Mesothelial cell of epicardium (in vitro differentiated cells): ENCODE measurements at regions not wholly inside any gene's neighbourhood (a gene's known extent, or its start where the extent isn't known, plus 50 kb on each side); places are given as distances from the start of the nearest gene placed in this dataset.
"Not testable (repeated sequence)": the region's sequence is repeated elsewhere in the genome, so short reads cannot be mapped to it uniquely, and the experiment has no call there.

Experiments used
- DNase-seq, 2 experiments: peaks; one replicate each; pipeline ENCODE4 v3.0.0; 2021; ENCODE audit warnings: low spot score in 2 of 2; ENCODE audit not compliant: unreplicated experiment in 2 of 2
- H3K27ac Mint-ChIP-seq: 2 replicates; pipeline ENCODE4 v1.8.0; 2021; ENCODE audit warnings: mixed read lengths
- H3K27me3 Mint-ChIP-seq: 2 replicates; pipeline ENCODE4 v1.8.0; 2021; ENCODE audit warnings: low read depth, mixed read lengths
- H3K36me3 Mint-ChIP-seq: 2 replicates; pipeline ENCODE4 v1.8.0; 2021; ENCODE audit warnings: mixed read lengths
- H3K4me1 Mint-ChIP-seq: 2 replicates; pipeline ENCODE4 v1.8.0; 2021; ENCODE audit warnings: mixed read lengths
- H3K4me3 Mint-ChIP-seq: 2 replicates; pipeline ENCODE4 v1.8.0; 2021; ENCODE audit warnings: mild to moderate bottlenecking, moderate library complexity, mixed read lengths
- H3K9me3 Mint-ChIP-seq: 2 replicates; pipeline ENCODE4 v1.8.0; 2021; ENCODE audit warnings: mixed read lengths
- CTCF ChIP-seq: fragments of 200-600 bp; sonication (generic); IDR thresholded peaks from one replicate; pipeline ENCODE4 v1.5.0; 2021; ENCODE audit warnings: antibody characterized with exemption; ENCODE audit not compliant: unreplicated experiment

- H3K27me3 Mint-ChIP-seq, H3K4me1 Mint-ChIP-seq, DNase-seq, H3K27ac Mint-ChIP-seq, H3K4me3 Mint-ChIP-seq: not testable (repeated sequence)
- Mint-ChIP-seq H3K36me3 (peaks cover 15% of the 10 kb centered on the region), H3K9me3 (peaks cover 34% of the 10 kb centered on the region)
Observed at GRCh38 chr16:72729552-72729951, 318.4 kb downstream of the ZFHX3 start.

- no peak for TF ChIP-seq CTCF
- no peak overlapping the region for H3K4me3 Mint-ChIP-seq
- H3K27me3 Mint-ChIP-seq = no peaks in the 10 kb centered on the region
- H3K27ac Mint-ChIP-seq = no peak overlapping the region
- H3K9me3 Mint-ChIP-seq = peaks cover 26% of the 10 kb centered on the region
- no peaks in the 10 kb centered on the region for H3K4me1 Mint-ChIP-seq
- DNase-seq = no peak
- peaks cover 6% of the 10 kb centered on the region for H3K36me3 Mint-ChIP-seq
Observed at GRCh38 chr16:72728516-72728915, 319.4 kb downstream of the ZFHX3 start.

GRCh38 chr16:72727565-72727964 lies 320.4 kb downstream of the ZFHX3 start:
- peaks cover 2% of the 10 kb centered on the region for H3K4me1 Mint-ChIP-seq
- no peak overlapping the region for H3K27ac Mint-ChIP-seq
- no peak overlapping the region for H3K4me3 Mint-ChIP-seq
- DNase-seq = no peak
- no peak for TF ChIP-seq CTCF
- no peaks in the 10 kb centered on the region for H3K27me3 Mint-ChIP-seq
- peaks cover 4% of the 10 kb centered on the region for H3K36me3 Mint-ChIP-seq
- H3K9me3 Mint-ChIP-seq = peaks cover 18% of the 10 kb centered on the region

- H3K9me3 Mint-ChIP-seq = peaks cover 5% of the 10 kb centered on the region
- no peak for DNase-seq
- TF ChIP-seq CTCF = no peak
- no peak overlapping the region for H3K4me3 Mint-ChIP-seq
- H3K27me3 Mint-ChIP-seq = no peaks in the 10 kb centered on the region
- H3K36me3 Mint-ChIP-seq = no peaks in the 10 kb centered on the region
- peaks cover 7% of the 10 kb centered on the region for H3K4me1 Mint-ChIP-seq
- H3K27ac Mint-ChIP-seq = no peak overlapping the region
Observed at GRCh38 chr16:72725643-72726042, 322.3 kb downstream of the ZFHX3 start.

- no peaks in the 10 kb centered on the region for H3K27me3 Mint-ChIP-seq
- no peak for DNase-seq
- no peak overlapping the region for H3K4me3 Mint-ChIP-seq
- no peak for TF ChIP-seq CTCF
- no peak overlapping the region for H3K27ac Mint-ChIP-seq
- H3K4me1 Mint-ChIP-seq = peaks cover 7% of the 10 kb centered on the region
- H3K36me3 Mint-ChIP-seq = no peaks in the 10 kb centered on the region
- no peaks in the 10 kb centered on the region for H3K9me3 Mint-ChIP-seq
Observed at GRCh38 chr16:72723781-72724180, 324.1 kb downstream of the ZFHX3 start.

- no peak for DNase-seq
- H3K27ac Mint-ChIP-seq = no peak overlapping the region
- peaks cover 7% of the 10 kb centered on the region for H3K4me1 Mint-ChIP-seq
- no peaks in the 10 kb centered on the region for H3K36me3 Mint-ChIP-seq
- no peaks in the 10 kb centered on the region for H3K27me3 Mint-ChIP-seq
- no peak for TF ChIP-seq CTCF
- H3K9me3 Mint-ChIP-seq = no peaks in the 10 kb centered on the region
- H3K4me3 Mint-ChIP-seq = no peak overlapping the region
Observed at GRCh38 chr16:72722552-72722951, 325.4 kb downstream of the ZFHX3 start.
